ENCODE measurements at regions not wholly inside any gene's neighbourhood (a gene's known extent, or its start where the extent isn't known, plus 50 kb on each side); places are given as distances from the start of the nearest gene placed in this dataset.

GRCh38 chr18:22106536-22107292 lies 62.7 kb upstream of the GATA6 start:
- no peak for DNase-seq (ENCODE audit: low read depth)
- no peak for TF ChIP-seq CTCF (IDR thresholded peaks at IDR 0.05; ENCODE audit: insufficient read depth, low read depth, low read length, missing control alignments)
- H3K4me3 ChIP-seq (ENCODE audit: low read depth, low read length) = no peak overlapping the region

GRCh38 chr18:22108674-22109073 lies 60.7 kb upstream of the GATA6 start:
- no peak overlapping the region for H3K4me3 ChIP-seq (ENCODE audit: low read depth, low read length)
- no peak for DNase-seq (ENCODE audit: low read depth)
- no peak for TF ChIP-seq CTCF (IDR thresholded peaks at IDR 0.05; ENCODE audit: insufficient read depth, low read depth, low read length, missing control alignments)

- peak; percentile 50 for DNase-seq (ENCODE audit: low read depth)
- no peak for TF ChIP-seq CTCF (IDR thresholded peaks at IDR 0.05; ENCODE audit: insufficient read depth, low read depth, low read length, missing control alignments)
Observed at GRCh38 chr18:22109535-22109934, 59.9 kb upstream of the GATA6 start.

GRCh38 chr18:22110461-22110924 lies 58.9 kb upstream of the GATA6 start:
- DNase-seq (ENCODE audit: low read depth) = no peak
- H3K4me3 ChIP-seq (ENCODE audit: low read depth, low read length) = no peak overlapping the region
- TF ChIP-seq CTCF (IDR thresholded peaks at IDR 0.05; ENCODE audit: insufficient read depth, low read depth, low read length, missing control alignments) = no peak

More at GRCh38 chr18:22109535-22109934, 59.9 kb upstream of the GATA6 start:
- H3K4me3 ChIP-seq (ENCODE audit: low read depth, low read length) = no peak overlapping the region

- no peak overlapping the region for H3K4me3 ChIP-seq (ENCODE audit: low read depth, low read length)
- TF ChIP-seq CTCF (IDR thresholded peaks at IDR 0.05; ENCODE audit: insufficient read depth, low read depth, low read length, missing control alignments) = no peak
Observed at GRCh38 chr18:22112215-22112614, 57.2 kb upstream of the GATA6 start.

GRCh38 chr18:22113144-22113844 lies 56.1 kb upstream of the GATA6 start:
- DNase-seq (ENCODE audit: low read depth) = no peak
- TF ChIP-seq CTCF (IDR thresholded peaks at IDR 0.05; ENCODE audit: insufficient read depth, low read depth, low read length, missing control alignments) = no peak
- H3K4me3 ChIP-seq (ENCODE audit: low read depth, low read length) = no peak overlapping the region

More at GRCh38 chr18:22112215-22112614, 57.2 kb upstream of the GATA6 start:
- DNase-seq (ENCODE audit: low read depth) = no peak

Measured in GM12865 (cell line).